ES-I3 (cell line): ENCODE measurements at regions not wholly inside any gene's neighbourhood (a gene's known extent, or its start where the extent isn't known, plus 50 kb on each side); places are given as distances from the start of the nearest gene placed in this dataset.
"Not testable (repeated sequence)": the region's sequence is repeated elsewhere in the genome, so short reads cannot be mapped to it uniquely, and the experiment has no call there.

Source experiments
- H3K36me3 ChIP-seq: 2 replicates; pipeline ENCODE4 v1.6.1; 2013; ENCODE audit warnings: mild to moderate bottlenecking, low read length, control low read depth, moderate library complexity; ENCODE audit not compliant: insufficient read depth
- H3K4me1 ChIP-seq: 2 replicates; pipeline ENCODE4 v1.6.1; 2013; ENCODE audit warnings: mild to moderate bottlenecking, control low read depth, low read length; ENCODE audit not compliant: insufficient read depth
- H3K9ac ChIP-seq: 2 replicates; pipeline ENCODE4 v1.6.1; 2013; ENCODE audit warnings: low read depth, mild to moderate bottlenecking, low read length, moderate library complexity
- H3K9me3 ChIP-seq: 2 replicates; pipeline ENCODE4 v1.6.1; 2013; ENCODE audit warnings: mild to moderate bottlenecking, low read length, moderate library complexity; ENCODE audit not compliant: control insufficient read depth, insufficient read depth

- Histone ChIP-seq H3K36me3 (no peaks in the 10 kb centered on the region), H3K4me1 (no peaks in the 10 kb centered on the region; the same call in 1 of the 2 replicates), H3K9me3 (no peaks in the 10 kb centered on the region), H3K9ac (no peak overlapping the region)
Measured at GRCh38 chr20:48383252-48383651, 444.5 kb downstream of the PREX1 start.

DNA sequence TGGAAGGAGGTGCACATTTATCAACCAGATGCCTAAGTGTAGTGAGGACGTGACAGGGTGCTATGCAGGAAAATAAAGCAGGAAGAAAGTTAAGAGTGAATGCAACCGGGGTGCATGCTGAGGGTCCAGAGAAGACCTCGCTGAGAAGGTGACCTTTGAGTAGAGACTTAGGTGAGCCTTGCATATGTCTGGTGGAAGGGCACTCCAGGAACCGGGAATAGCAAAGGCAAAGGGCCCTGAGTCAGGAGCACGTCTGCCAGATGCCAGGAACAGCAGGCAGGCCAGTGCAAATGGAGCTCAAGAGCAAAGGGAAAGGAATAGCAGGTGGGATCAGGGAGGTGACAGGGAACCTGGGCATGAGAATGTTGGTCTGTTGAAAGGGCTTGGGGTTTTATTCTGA lies 445.5 kb downstream of the PREX1 start:
- Histone ChIP-seq H3K36me3 (no peaks in the 10 kb centered on the region), H3K4me1 (no peaks in the 10 kb centered on the region; the same call in 1 of the 2 replicates), H3K9ac (no peak overlapping the region), H3K9me3 (no peaks in the 10 kb centered on the region)

- Histone ChIP-seq H3K4me1 (peaks cover under 1% of the 10 kb centered on the region; the same call in 1 of the 2 replicates), H3K36me3 (no peaks in the 10 kb centered on the region), H3K9ac (no peak overlapping the region), H3K9me3 (no peaks in the 10 kb centered on the region)
Measured at GRCh38 chr20:48381353-48382120, 446.3 kb downstream of the PREX1 start.

DNA sequence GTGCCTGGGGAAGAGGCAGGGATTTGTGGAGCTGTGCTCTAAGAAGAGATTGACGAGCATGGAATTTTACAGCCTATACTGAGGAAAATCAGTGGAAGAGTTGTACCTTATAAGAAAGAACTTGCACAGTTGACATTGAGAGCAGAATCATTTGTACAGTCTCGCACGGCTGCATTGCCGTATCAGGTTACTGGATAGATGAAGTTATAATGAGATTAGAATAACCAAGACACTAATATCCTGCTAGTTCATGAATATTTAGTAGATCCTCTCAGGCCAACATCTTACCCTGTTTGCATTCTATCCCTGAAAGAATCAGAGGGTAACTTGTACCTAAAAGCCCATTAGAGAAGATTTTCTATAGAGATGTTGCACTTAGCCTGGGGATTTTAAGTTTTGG lies 447.1 kb downstream of the PREX1 start:
- peaks cover 9% of the 10 kb centered on the region for H3K4me1 ChIP-seq
- no peak overlapping the region for H3K9ac ChIP-seq
- no peaks in the 10 kb centered on the region for H3K9me3 ChIP-seq
- H3K36me3 ChIP-seq, result no peaks in the 10 kb centered on the region

DNA sequence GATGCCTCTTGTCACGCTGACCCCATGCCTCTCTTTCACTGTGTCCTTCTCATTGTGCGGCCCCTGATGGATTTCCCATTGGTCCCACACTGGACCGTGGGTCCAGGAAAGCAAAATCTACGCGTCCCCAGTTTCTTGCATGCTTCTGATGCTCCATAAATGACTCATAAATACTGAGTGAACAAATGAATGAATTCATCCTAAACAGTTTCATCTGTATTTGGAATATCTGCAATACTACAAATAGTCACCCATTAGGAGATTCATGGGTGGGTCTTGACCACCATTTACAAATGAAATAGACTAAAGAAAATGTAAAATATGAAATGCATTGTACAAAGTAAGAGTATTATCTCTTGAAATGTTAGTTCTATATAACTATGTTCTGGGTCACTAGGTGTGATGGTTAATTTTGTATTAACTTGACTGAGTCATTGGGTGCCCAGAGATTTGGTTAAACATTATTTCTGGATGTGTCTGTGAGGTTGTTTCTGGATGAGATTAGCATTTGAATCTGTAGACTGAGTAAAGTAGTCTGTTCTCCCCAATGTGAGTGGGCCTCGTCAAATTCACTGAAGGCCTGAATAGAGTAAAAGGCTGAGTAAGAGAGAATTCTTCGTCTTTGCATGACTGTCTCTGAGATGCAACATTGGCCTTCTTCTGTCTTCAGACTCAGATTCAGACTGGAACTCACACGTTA lies 448.7 kb downstream of the PREX1 start:
- peaks cover 25% of the 10 kb centered on the region for H3K4me1 ChIP-seq
- H3K9ac ChIP-seq, result no peak overlapping the region
- H3K36me3 ChIP-seq, result no peaks in the 10 kb centered on the region
- H3K9me3 ChIP-seq, result no peaks in the 10 kb centered on the region

DNA sequence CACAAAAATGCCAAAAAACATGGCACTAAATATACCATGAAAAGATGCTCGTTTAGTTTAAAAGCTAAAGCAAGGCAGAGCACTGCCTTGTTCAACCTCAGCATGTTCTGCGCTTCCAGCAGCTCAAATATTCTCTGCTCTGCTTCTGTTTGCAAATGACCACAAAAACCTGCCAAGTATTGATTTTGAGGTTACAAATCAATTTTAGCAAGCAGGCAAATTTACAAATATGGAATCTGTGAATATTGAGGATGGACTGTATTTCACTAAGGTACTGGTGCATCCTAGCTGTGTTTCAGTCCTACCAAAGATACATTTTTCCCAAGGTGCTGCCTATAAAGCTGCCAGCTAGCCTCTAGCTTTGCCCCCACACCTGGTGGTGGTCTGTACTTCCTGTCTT lies 449.9 kb downstream of the PREX1 start:
- Histone ChIP-seq H3K36me3 (no peaks in the 10 kb centered on the region), H3K4me1 (peaks cover 36% of the 10 kb centered on the region), H3K9me3 (no peaks in the 10 kb centered on the region), H3K9ac (no peak overlapping the region)

- no peaks in the 10 kb centered on the region for H3K9me3 ChIP-seq
- H3K9ac ChIP-seq, result no peak overlapping the region
- H3K36me3 ChIP-seq, result no peaks in the 10 kb centered on the region
- peaks cover 39% of the 10 kb centered on the region for H3K4me1 ChIP-seq
Measured at GRCh38 chr20:48375804-48376203, 452.0 kb downstream of the PREX1 start.

DNA sequence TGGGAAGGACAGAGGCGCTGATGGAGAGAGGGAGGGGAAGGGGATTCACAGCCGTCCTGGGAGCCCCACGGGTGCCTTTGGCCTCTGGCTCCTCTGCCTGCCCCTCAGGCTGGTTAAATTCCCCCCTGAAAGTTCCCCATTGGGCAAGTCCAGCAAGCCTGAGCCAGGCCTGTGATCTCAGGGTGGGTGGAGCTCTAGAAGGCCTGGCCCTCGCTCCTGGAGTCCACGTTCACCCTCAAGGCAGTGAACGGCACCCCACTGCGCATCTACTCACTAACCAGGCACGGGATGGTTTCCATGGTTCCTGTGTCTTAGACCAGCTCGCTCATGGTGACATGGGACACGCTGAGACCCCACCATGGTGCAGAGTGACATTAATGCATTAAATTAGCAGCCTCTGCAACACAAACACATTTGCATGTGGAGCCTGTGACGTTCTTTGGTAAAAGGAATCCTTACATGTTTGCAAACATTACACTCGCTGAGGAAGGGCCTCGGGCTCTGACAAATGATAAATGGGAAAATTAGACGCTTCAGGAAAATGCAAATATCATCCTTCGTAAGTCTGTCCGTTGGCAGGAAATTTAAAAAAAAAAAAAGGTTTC lies 452.7 kb downstream of the PREX1 start:
- Histone ChIP-seq H3K9ac (no peak overlapping the region), H3K36me3 (no peaks in the 10 kb centered on the region), H3K4me1 (peaks cover 42% of the 10 kb centered on the region), H3K9me3 (no peaks in the 10 kb centered on the region)

DNA sequence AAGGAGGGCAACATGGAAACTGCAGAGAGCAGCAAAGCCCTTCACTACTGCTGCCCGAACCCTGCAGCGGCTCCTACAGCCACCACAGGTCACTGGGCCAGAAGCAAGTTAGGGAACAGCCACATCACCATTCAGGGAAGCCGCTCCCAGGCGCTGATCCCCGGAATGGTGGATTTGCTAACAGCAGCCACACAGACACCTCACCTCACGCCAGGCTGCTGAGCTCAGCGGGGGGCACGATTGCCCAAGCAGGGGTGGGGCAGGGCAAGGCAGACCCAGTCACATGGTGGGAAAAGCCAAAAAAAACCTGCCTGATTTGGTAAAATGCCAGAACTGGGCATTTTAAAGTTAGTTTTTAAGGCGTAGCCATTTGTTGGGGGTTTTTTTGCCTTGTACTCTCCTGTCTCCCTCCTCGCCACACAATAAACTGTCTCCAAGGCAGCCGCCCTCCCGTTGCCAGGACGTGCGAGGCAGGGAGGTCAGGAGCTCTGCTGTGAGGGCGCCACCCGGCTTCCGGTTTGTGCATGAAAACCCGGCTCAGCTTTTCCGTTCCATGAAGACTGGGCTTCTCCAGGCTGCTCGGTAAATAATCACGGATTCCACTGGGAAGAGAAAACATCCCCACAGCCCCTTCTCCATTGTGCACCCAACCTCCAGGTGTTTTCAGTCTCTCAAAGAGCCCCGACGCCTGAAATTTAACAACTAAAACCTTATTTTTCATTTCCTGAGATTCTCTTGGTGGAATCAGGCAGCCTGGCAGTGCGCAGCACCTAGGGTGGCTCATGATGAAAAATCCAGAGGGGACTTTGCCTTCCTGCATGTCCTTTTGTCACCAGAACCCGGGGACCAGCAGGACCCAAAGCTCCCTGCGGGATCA lies 453.5 kb downstream of the PREX1 start:
- H3K9me3 ChIP-seq, H3K9ac ChIP-seq, H3K36me3 ChIP-seq: not testable (repeated sequence)
- H3K4me1 ChIP-seq, result peaks cover 44% of the 10 kb centered on the region

DNA sequence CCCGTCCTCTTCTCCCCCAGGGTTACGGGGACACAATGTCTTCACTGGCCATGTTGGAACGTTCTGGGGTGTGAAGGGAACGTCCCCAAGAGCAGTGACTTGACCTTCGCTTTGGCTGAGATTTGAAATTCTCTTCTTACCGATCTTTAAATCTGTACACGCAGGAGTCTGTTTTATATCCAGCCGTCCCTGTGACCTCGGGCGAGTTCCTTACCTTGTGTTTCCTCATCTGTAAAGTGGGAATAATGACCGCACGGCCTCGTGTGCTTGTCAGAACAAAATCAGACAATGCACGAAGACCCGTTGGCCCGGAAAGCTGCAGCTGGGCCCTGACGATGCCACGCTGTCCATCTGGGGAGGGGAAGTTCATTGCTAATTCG lies 454.3 kb downstream of the PREX1 start:
- Histone ChIP-seq H3K9me3 (no peaks in the 10 kb centered on the region), H3K9ac (no peak overlapping the region), H3K4me1 (peaks cover 44% of the 10 kb centered on the region)

DNA sequence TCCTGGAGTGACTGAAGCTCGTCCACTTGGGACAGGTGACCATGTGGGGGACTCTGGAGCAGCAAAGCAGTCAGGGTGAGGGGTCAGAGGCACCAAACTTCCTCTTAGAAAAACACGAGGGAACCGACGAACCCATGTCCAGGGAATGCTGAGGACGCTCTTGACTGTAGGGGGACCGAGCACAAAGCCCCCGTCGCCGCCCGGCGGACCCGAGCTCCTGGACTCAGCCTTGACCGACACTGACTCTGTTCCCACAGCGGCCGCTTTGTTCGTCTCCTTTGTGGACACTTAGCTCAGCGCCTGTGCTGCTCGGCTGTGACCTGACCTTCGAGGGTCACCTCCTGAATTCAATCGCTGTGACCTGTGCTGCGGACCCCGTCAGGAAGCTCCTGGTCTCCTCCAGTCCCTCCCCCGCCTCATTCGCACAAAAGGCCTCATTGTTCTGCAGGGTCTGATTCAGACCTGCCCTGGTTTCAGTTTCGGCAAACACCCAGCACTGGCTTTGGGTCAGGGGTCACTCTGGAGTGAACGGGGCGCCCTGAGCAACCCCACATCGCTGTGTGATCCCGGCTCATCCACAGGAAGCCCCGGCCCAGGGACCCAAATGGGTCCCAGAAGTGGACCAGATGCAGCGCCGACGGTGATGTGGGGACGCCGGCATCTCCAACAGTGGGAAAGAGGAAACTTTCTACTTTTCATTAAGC lies 454.8 kb downstream of the PREX1 start:
- not testable (repeated sequence) for H3K9ac ChIP-seq, H3K9me3 ChIP-seq, H3K36me3 ChIP-seq
- H3K4me1 ChIP-seq, result peaks cover 44% of the 10 kb centered on the region

More for the DNA sequence above, 454.3 kb downstream of the PREX1 start:
- no peaks in the 10 kb centered on the region for H3K36me3 ChIP-seq

DNA sequence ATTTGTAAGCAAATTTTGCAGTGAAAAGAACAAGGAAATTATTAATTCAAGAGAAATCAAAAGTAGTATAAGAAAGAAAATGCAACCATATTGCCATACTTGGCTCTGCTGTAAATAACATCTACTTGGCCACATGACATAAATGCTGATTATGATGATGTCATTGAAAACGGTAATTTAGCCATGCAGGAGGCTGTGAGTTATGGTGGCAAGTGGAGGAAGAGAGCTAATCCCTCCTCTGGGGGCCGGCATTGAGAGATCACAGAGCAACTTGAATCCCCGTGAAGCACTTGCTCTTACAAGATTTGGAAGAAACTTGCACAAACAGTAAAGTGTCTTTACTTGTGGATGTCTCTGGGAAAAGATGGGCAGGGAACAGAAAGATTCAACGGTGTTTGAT lies 456.6 kb downstream of the PREX1 start:
- H3K9me3 ChIP-seq, result no peaks in the 10 kb centered on the region; the same call in 1 of the 2 replicates

DNA sequence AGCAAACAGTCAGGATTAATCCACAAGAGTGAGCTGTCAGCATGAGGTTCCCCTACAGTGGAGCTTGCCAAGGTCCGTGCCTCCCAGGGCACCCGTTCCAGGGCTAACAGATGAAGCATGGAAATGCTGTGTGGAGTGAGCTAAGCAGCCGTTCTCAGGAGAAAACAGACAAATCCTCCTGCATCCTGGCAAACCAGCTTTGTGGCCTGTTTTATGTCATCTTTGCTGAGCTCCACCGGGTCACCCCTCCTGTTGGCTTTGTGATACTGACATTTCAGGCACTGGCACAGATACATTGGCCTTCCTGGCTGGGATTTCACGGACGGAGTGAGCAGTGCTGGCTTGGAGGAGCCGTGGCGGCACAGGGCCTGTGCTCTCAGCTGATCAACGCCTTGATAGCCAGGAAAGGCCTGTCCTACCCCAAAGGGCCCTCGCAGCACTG lies 459.2 kb downstream of the PREX1 start:
- H3K4me1 ChIP-seq, result peaks cover 14% of the 10 kb centered on the region
- H3K36me3 ChIP-seq, H3K9ac ChIP-seq, H3K9me3 ChIP-seq: not testable (repeated sequence)

More for the DNA sequence above, 456.6 kb downstream of the PREX1 start:
- Histone ChIP-seq H3K4me1 (peaks cover 40% of the 10 kb centered on the region), H3K36me3 (no peaks in the 10 kb centered on the region), H3K9ac (no peak overlapping the region)
